A673 (cell line): ENCODE measurements at regions not wholly inside any gene's neighbourhood (a gene's known extent, or its start where the extent isn't known, plus 50 kb on each side); places are given as distances from the start of the nearest gene placed in this dataset.

Experiments
- BruUV-seq: library from RNA; stranded (reverse); fragments of 400-500 nt; replicated peaks from 2 replicates; lab custom pipeline; 2021; lab: Mats Ljungman, UMichigan
- CTCF ChIA-PET: fragments of 300-600 bp; sonication (Branson Sonifier 250); formaldehyde crosslinking; loops from one replicate; lab custom pipeline; 2022; ENCODE audit warnings: antibody characterized with exemption; lab: Charles Lee
- POLR2A ChIA-PET: fragments of 300-600 bp; sonication (Branson Sonifier 250); formaldehyde crosslinking; loops from one replicate; lab custom pipeline; 2022; ENCODE audit warnings: antibody characterized with exemption; ENCODE audit not compliant: low non-redundant PET; lab: Charles Lee
- DNase-seq: peaks from one replicate; pipeline ENCODE4 v3.0.0-alpha.2; 2015; ENCODE audit warnings: low spot score
- H3K27ac ChIP-seq: fragments of 200-600 bp; sonication (generic); 2 replicates; pipeline ENCODE4 v1.5.1; 2016; ENCODE audit warnings: mixed run types, low read depth, mild to moderate bottlenecking, mixed read lengths, antibody characterized with exemption, low read length; ENCODE audit not compliant: poor library complexity, severe bottlenecking
- H3K27me3 ChIP-seq: fragments of 200-600 bp; sonication (generic); replicated peaks from 2 replicates; pipeline ENCODE4 v1.6.1; 2017; ENCODE audit warnings: mixed run types, low read depth, mild to moderate bottlenecking, mixed read lengths, antibody characterized with exemption, low read length; ENCODE audit not compliant: insufficient read depth, poor library complexity
- H3K36me3 ChIP-seq: fragments of 200-600 bp; sonication (generic); 2 replicates; pipeline ENCODE4 v1.6.1; 2016; ENCODE audit warnings: mixed run types, mild to moderate bottlenecking, mixed read lengths, antibody characterized with exemption, low read length; ENCODE audit not compliant: insufficient read depth, poor library complexity, severe bottlenecking
- H3K4me1 ChIP-seq: fragments of 200-600 bp; sonication (generic); 2 replicates; pipeline ENCODE4 v1.6.1; 2017; ENCODE audit warnings: mixed run types, mild to moderate bottlenecking, mixed read lengths, antibody characterized with exemption, low read length; ENCODE audit not compliant: insufficient read depth, poor library complexity, severe bottlenecking
- H3K4me3 ChIP-seq: fragments of 200-600 bp; sonication (generic); 2 replicates; pipeline ENCODE4 v1.5.1; 2016; ENCODE audit warnings: low read depth, mixed run types, mild to moderate bottlenecking, mixed read lengths, low read length; ENCODE audit not compliant: poor library complexity, severe bottlenecking
- H3K9me3 ChIP-seq: fragments of 200-600 bp; sonication (generic); 2 replicates; pipeline ENCODE4 v1.6.1; 2016; ENCODE audit warnings: mixed run types, low read depth, mild to moderate bottlenecking, mixed read lengths, antibody characterized with exemption, low read length; ENCODE audit not compliant: poor library complexity, severe bottlenecking
- EZH2 ChIP-seq: fragments of 200-600 bp; sonication (generic); IDR thresholded peaks from 2 replicates; pipeline ENCODE4 v1.6.1; 2017; ENCODE audit warnings: borderline replicate concordance, low read depth, mild to moderate bottlenecking, mixed read lengths, antibody characterized with exemption, low read length; ENCODE audit not compliant: poor library complexity, severe bottlenecking
- intact Hi-C: fragments of 100-400 bp; cut with micrococcal nuclease; formaldehyde crosslinking; loops from one replicate; pipeline ENCODE4 v1.10.0; 2022; ENCODE audit not compliant: unreplicated experiment
- TF ChIP-seq, protein P1 (sequence below): fragments of 300-800, 200-600 bp; sonication (generic); conservative IDR thresholded peaks from 2 replicates; pipeline ENCODE4 v1.5.1; 2017; ENCODE audit warnings: low read depth, mild to moderate bottlenecking, antibody characterized with exemption, low read length, moderate library complexity, mixed read lengths

DNA sequence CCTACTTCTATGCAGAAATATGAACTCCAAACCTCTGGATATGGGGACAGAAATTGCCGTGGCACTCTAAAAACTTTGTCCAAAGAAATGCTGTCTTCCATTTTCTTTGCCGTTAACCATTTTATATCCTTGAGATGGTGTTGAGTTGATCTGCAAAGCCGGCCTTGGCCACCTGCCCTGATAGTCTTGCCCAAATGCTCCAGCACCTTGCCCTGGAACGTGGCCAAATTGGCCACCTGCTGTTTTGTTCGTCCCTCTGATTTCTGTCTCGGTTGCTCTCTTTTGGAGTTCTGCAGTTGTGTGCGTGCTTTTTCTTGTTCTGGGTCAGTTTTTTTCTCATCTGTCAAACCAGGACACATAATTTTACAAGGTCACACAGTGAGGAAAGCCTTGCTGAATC, 239.7 kb upstream of the GMDS start:
- no peak for DNase-seq
- intact Hi-C loops: no loop called here
- no peaks in the 10 kb centered on the region for H3K36me3 ChIP-seq
- no peaks in the 10 kb centered on the region for H3K4me1 ChIP-seq
- H3K27me3 ChIP-seq: peaks cover 3% of the 10 kb centered on the region
- BruUV-seq: no TSS peak
- ChIA-PET CTCF (no interaction called here), POLR2A (no interaction called here)
- TF ChIP-seq EZH2: no peak
- H3K4me3 ChIP-seq: no peak overlapping the region
- no peaks in the 10 kb centered on the region for H3K9me3 ChIP-seq
- no peak overlapping the region for H3K27ac ChIP-seq

- no TSS peak for BruUV-seq
- no peak overlapping the region for H3K27ac ChIP-seq
- POLR2A ChIA-PET: no interaction called here
- H3K36me3 ChIP-seq: no peaks in the 10 kb centered on the region
- H3K27me3 ChIP-seq: no peaks in the 10 kb centered on the region
- intact Hi-C loops: loop anchor here (1.0 kb wide), 1 partner anchor 15 kb away; no protein-coding TSS in a partner anchor
- H3K9me3 ChIP-seq: no peaks in the 10 kb centered on the region
- TF ChIP-seq EZH2: no peak
- TF ChIP-seq, protein P1, sequence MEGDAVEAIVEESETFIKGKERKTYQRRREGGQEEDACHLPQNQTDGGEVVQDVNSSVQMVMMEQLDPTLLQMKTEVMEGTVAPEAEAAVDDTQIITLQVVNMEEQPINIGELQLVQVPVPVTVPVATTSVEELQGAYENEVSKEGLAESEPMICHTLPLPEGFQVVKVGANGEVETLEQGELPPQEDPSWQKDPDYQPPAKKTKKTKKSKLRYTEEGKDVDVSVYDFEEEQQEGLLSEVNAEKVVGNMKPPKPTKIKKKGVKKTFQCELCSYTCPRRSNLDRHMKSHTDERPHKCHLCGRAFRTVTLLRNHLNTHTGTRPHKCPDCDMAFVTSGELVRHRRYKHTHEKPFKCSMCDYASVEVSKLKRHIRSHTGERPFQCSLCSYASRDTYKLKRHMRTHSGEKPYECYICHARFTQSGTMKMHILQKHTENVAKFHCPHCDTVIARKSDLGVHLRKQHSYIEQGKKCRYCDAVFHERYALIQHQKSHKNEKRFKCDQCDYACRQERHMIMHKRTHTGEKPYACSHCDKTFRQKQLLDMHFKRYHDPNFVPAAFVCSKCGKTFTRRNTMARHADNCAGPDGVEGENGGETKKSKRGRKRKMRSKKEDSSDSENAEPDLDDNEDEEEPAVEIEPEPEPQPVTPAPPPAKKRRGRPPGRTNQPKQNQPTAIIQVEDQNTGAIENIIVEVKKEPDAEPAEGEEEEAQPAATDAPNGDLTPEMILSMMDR: 0 out of 2 replicates have a peak, but pooled peaks have one; percentile 24
- CTCF ChIA-PET: no interaction called here
- no peak for DNase-seq
- no peak overlapping the region for H3K4me3 ChIP-seq
- H3K4me1 ChIP-seq: no peaks in the 10 kb centered on the region
Observed at GRCh38 chr6:2482773-2483172, 237.4 kb upstream of the GMDS start.

DNA sequence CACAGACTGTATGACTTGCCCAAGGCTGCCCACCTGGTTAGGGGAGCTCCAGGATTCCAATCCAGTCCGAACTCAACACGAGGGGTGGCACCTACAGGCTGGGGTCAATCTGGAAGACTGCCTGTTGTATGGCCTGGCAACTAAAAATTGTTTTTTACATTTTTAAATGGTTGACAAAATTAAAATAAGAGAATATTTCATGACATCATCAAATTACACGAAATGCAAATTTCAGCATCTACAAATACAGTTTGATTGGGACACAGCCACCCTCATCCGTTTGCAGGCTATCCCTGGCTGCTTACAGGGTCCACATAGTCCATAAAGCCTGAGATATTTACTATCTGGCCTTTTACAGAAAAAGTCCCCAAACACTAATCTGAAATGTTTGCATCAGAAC, 235.9 kb upstream of the GMDS start:
- H3K9me3 ChIP-seq: no peaks in the 10 kb centered on the region
- TF ChIP-seq EZH2: no peak
- TF ChIP-seq, protein P1: no peak
- no peaks in the 10 kb centered on the region for H3K27me3 ChIP-seq
- intact Hi-C loops: no loop called here
- no peak overlapping the region for H3K4me3 ChIP-seq
- H3K27ac ChIP-seq: no peak overlapping the region
- no peaks in the 10 kb centered on the region for H3K4me1 ChIP-seq
- no peaks in the 10 kb centered on the region for H3K36me3 ChIP-seq
- DNase-seq: no peak
- POLR2A ChIA-PET: no interaction called here
- no TSS peak for BruUV-seq
- CTCF ChIA-PET: no interaction called here

DNA sequence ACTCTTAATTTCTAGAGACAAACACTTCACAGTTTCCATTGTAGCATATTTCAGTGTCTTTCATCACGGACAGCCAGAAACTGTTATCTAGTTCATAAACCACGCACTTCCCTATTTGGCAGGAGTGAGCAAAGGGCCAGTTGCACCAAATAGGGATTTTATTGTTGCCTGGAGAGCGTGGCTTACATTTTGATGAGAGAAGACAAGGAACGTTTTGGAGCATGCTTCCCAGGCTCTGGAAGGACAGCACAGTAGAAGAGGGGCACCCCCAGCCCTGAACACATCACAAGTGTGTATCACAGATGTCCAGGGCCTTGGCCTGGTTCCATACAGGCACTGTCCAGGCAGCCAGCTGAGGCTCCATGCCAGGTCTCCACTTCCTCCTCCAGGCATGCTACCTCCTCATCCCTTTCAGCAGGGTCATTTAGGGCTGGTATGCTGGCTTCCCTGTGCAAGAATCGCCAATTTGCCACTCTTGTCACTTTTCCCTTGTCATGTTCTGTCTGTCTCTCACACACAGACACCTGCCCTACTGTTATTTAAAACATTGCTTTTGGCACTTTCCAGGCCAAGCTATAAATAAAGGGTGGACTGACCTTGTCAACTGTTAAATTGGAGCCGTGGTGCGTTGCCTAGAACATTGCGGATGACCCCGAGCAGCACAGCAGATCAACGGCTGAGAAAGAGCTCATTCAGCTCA, 235.0 kb upstream of the GMDS start:
- TF ChIP-seq EZH2: no peak
- TF ChIP-seq, protein P1: no peak
- intact Hi-C loops: no loop called here
- Histone ChIP-seq H3K27me3 (no peaks in the 10 kb centered on the region), H3K4me3 (no peak overlapping the region), H3K36me3 (no peaks in the 10 kb centered on the region), H3K4me1 (no peaks in the 10 kb centered on the region), H3K9me3 (no peaks in the 10 kb centered on the region), H3K27ac (no peak overlapping the region)
- ChIA-PET POLR2A (no interaction called here), CTCF (no interaction called here)
- DNase-seq: no peak
- BruUV-seq: no TSS peak
